B cell (primary cell): ENCODE measurements at regions not wholly inside any gene's neighbourhood (a gene's known extent, or its start where the extent isn't known, plus 50 kb on each side); places are given as distances from the start of the nearest gene placed in this dataset.

ENCODE experiments used
- ATAC-seq: fragments of 200-7000 bp; cut with Tn5 transposase; one replicate; pipeline ENCODE4 v1.10.0; 2021; ENCODE audit warnings: low read depth, mild to moderate bottlenecking, moderate number of reproducible peaks, moderate library complexity
- CTCF ChIA-PET: fragments of 350-600 bp; sonication (Branson Sonifier 250); formaldehyde crosslinking; loops from one replicate; lab custom pipeline; 2021; ENCODE audit warnings: antibody characterized with exemption, inconsistent platforms; lab: Charles Lee
- POLR2A ChIA-PET: fragments of 350-600 bp; sonication (Branson Sonifier 250); formaldehyde crosslinking; loops from one replicate; lab custom pipeline; 2021; ENCODE audit warnings: antibody characterized with exemption; lab: Charles Lee
- DNase-seq: peaks from one replicate; pipeline ENCODE4 v3.0.0; 2013
- H2AFZ ChIP-seq: 2 replicates; pipeline ENCODE4 v1.6.1; 2012; ENCODE audit warnings: mild to moderate bottlenecking, low read depth, low read length; ENCODE audit not compliant: insufficient read depth, poor library complexity, severe bottlenecking
- H3K27ac ChIP-seq, 2 donors: 1 replicate in 1 of 2; 2 replicates in 1 of 2; pipeline ENCODE4 v1.5.1; 2012 to 2013; ENCODE audit warnings: low read length in 2 of 2, mild to moderate bottlenecking in 2 of 2, moderate library complexity in 1 of 2
- H3K27me3 ChIP-seq, 4 experiments: fragments of 200-600 bp in 1 of 4; sonication (generic) in 1 of 4; replicated peaks in 1 of 4; 1 replicate in 2 of 4; 2 replicates in 2 of 4; pipeline versions ENCODE4 v1.6.1 to v1.7.0; 2013 to 2016; ENCODE audit warnings: low read length in 3 of 4, mild to moderate bottlenecking in 2 of 4, mixed read lengths in 1 of 4, moderate library complexity in 1 of 4; ENCODE audit not compliant: insufficient read depth in 4 of 4, control insufficient read depth in 3 of 4; ENCODE audit errors: control extremely low read depth in 1 of 4
- H3K36me3 ChIP-seq, 2 experiments: replicated peaks in 1 of 2; 1 replicate in 1 of 2; 2 replicates in 1 of 2; pipeline versions ENCODE4 v1.6.1 to v1.7.1; 2013; ENCODE audit warnings: low read length in 1 of 2; ENCODE audit not compliant: insufficient read depth in 2 of 2, control insufficient read depth in 1 of 2; ENCODE audit errors: control extremely low read depth in 1 of 2, extremely low read depth in 1 of 2
- H3K4me1 ChIP-seq, 2 donors: fragments of 200-600 bp in 1 of 2; sonication (generic) in 1 of 2; 1 replicate in 1 of 2; 2 replicates in 1 of 2; pipeline versions ENCODE4 v1.5.1 to v1.6.1; 2013 to 2017; ENCODE audit warnings: low read length in 2 of 2; ENCODE audit not compliant: control insufficient read depth in 2 of 2, insufficient read depth in 2 of 2
- H3K4me2 ChIP-seq: replicated peaks from 2 replicates; pipeline ENCODE3; 2012; ENCODE audit warnings: mild to moderate bottlenecking, low read depth, low read length; ENCODE audit not compliant: poor library complexity, severe bottlenecking
- H3K4me3 ChIP-seq, 5 experiments: fragments of 200-600 bp in 1 of 5; sonication (generic) in 1 of 5; 1 replicate in 3 of 5; 2 replicates in 2 of 5; pipeline versions ENCODE4 v1.5.1 to v1.7.0; 2011 to 2016; ENCODE audit warnings: low read length in 4 of 5, mild to moderate bottlenecking in 4 of 5, low read depth in 2 of 5, control low read depth in 1 of 5, moderate library complexity in 1 of 5; ENCODE audit not compliant: insufficient read depth in 1 of 5; ENCODE audit errors: control extremely low read depth in 1 of 5, extremely low read depth in 1 of 5
- H3K79me2 ChIP-seq: fragments of 200-600 bp; sonication (generic); one replicate; pipeline ENCODE4 v1.6.0; 2016; ENCODE audit warnings: low read length; ENCODE audit not compliant: control insufficient read depth, insufficient read depth
- H3K9ac ChIP-seq: fragments of 200-600 bp; sonication (generic); 2 replicates; pipeline ENCODE4 v1.6.1; 2017; ENCODE audit warnings: mild to moderate bottlenecking, low read length, moderate library complexity
- H3K9me3 ChIP-seq, 3 donors: one replicate each; pipeline versions ENCODE4 v1.6.1 to v1.7.1; 2013; ENCODE audit warnings: low read length in 2 of 3; ENCODE audit not compliant: control insufficient read depth in 2 of 3, insufficient read depth in 1 of 3; ENCODE audit errors: control extremely low read depth in 1 of 3
- H4K20me1 ChIP-seq: 2 replicates; pipeline ENCODE4 v1.6.0; 2012; ENCODE audit warnings: mild to moderate bottlenecking, low read length; ENCODE audit not compliant: insufficient read depth, control insufficient read depth, poor library complexity, severe bottlenecking
- H3K27ac Mint-ChIP-seq: one replicate; pipeline ENCODE4 v1.8.0; 2021; ENCODE audit warnings: mixed read lengths
- H3K27me3 Mint-ChIP-seq: one replicate; pipeline ENCODE4 v1.8.0; 2021; ENCODE audit warnings: mixed read lengths
- H3K4me1 Mint-ChIP-seq: one replicate; pipeline ENCODE4 v1.8.0; 2021; ENCODE audit warnings: mixed read lengths
- H3K4me3 Mint-ChIP-seq: one replicate; pipeline ENCODE4 v1.8.0; 2021; ENCODE audit warnings: mixed read lengths
- H3K9me3 Mint-ChIP-seq: one replicate; pipeline ENCODE4 v1.8.0; 2022; ENCODE audit warnings: mixed read lengths; ENCODE audit not compliant: insufficient read depth
- EZH2 ChIP-seq: IDR thresholded peaks from 2 replicates; pipeline ENCODE4 v1.6.1; 2012; ENCODE audit warnings: borderline replicate concordance, low read depth, mild to moderate bottlenecking, moderate library complexity, low read length; ENCODE audit not compliant: insufficient read depth, poor library complexity, severe bottlenecking
- WGBS: methylation state at CpG from one replicate; pipeline ENCODE4 v1.1.5; 2013; ENCODE audit warnings: missing lambda C conversion rate; ENCODE audit not compliant: insufficient coverage; 5-methylcytosine and 5-hydroxymethylcytosine counted together
- intact Hi-C: fragments of 100-400 bp; cut with micrococcal nuclease; formaldehyde crosslinking; loops from one replicate; pipeline ENCODE4 v1.10.0; 2022
- TF ChIP-seq, protein P1 (sequence below): fragments of 200-600 bp; IDR thresholded peaks from one replicate; pipeline ENCODE4 v1.8.0; 2022; ENCODE audit warnings: antibody characterized with exemption, mild to moderate bottlenecking

DNA sequence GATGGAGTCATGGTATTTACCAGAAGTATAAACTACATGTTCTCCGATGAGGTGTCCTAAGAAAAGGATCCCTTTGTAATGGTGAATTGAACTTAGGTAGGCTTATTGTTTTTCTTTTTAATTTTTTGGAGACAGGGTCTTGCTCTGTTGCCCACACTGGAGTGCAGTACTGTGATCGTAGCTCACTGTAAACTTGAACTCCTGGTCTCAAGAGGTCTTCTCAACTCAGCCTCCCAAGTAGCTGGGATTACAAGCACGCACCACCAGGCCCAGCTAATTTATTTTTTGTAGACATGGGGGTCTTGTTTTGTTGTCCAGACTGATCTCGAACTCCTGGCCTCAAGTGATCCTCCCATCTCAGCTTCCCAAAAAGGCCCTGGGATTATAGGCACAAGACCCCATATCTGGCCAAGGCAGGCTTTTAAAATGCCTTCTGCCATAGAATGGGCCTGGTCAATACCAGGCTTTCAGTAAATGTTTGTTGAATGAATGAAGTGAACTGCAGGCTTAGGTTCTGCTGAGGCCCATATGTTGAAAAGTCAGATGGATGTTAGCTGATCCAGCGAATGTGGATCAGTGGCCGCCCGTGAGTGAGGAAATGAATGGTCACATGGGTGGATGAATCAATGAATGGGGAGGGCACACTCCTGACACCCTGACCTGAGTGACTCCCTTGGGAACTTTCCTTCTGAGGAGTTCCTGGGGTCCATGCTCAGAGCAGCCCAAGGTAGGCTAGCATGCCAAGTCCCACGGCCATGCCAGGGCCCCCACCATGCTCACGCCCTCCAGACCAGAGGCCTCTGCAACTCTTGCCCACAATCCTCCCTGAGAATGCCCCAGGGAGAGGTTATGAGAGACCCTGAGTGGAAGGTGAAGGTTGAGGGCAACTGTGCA lies 118.0 kb upstream of the MYCN start:
- no peak for ATAC-seq
- 83% methylated on average over 6 of the region's 9 CpGs for WGBS
- intact Hi-C loops = no loop called here
- Histone ChIP-seq H3K9me3 (no peaks in the 10 kb centered on the region), H3K9ac (no peak overlapping the region), H2AFZ (no peak overlapping the region), H4K20me1 (no peaks in the 10 kb centered on the region), H3K4me3 (no peak overlapping the region), H3K4me2 (no peak overlapping the region), H3K4me1 (no peaks in the 10 kb centered on the region), H3K79me2 (no peaks in the 10 kb centered on the region), H3K27ac (no peak overlapping the region), H3K27me3 (peaks cover 0 to 10% (median 2%) of the 10 kb centered on the region in 4 experiments), H3K36me3 (no peaks in the 10 kb centered on the region)
- Mint-ChIP-seq H3K4me3 (no peak overlapping the region), H3K4me1 (no peaks in the 10 kb centered on the region), H3K27ac (no peak overlapping the region), H3K9me3 (no peaks in the 10 kb centered on the region), H3K27me3 (peaks cover 22% of the 10 kb centered on the region)
- ChIA-PET CTCF (no interaction called here), POLR2A (no interaction called here)
- no peak for DNase-seq
- TF ChIP-seq, protein P1, sequence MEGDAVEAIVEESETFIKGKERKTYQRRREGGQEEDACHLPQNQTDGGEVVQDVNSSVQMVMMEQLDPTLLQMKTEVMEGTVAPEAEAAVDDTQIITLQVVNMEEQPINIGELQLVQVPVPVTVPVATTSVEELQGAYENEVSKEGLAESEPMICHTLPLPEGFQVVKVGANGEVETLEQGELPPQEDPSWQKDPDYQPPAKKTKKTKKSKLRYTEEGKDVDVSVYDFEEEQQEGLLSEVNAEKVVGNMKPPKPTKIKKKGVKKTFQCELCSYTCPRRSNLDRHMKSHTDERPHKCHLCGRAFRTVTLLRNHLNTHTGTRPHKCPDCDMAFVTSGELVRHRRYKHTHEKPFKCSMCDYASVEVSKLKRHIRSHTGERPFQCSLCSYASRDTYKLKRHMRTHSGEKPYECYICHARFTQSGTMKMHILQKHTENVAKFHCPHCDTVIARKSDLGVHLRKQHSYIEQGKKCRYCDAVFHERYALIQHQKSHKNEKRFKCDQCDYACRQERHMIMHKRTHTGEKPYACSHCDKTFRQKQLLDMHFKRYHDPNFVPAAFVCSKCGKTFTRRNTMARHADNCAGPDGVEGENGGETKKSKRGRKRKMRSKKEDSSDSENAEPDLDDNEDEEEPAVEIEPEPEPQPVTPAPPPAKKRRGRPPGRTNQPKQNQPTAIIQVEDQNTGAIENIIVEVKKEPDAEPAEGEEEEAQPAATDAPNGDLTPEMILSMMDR = no peak
- no peak for TF ChIP-seq EZH2
